RWPE1 (cell line): ENCODE measurements at regions not wholly inside any gene's neighbourhood (a gene's known extent, or its start where the extent isn't known, plus 50 kb on each side); places are given as distances from the start of the nearest gene placed in this dataset.

Experiments used
- CTCF ChIA-PET: fragments of 350-600 bp; sonication (Branson Sonifier 250); formaldehyde crosslinking; extraction: SDS; loops from one replicate; lab custom pipeline; 2021; lab: Yijun Ruan, JAX
- POLR2A ChIA-PET: fragments of 400-600 bp; formaldehyde crosslinking; extraction: SDS; loops from one replicate; lab custom pipeline; 2020; ENCODE audit warnings: antibody characterized with exemption; ENCODE audit not compliant: low non-redundant PET; lab: Yijun Ruan, JAX
- DNase-seq: peaks from one replicate; pipeline ENCODE4 v3.0.0; 2012; ENCODE audit warnings: low spot score
- H3K27ac ChIP-seq: fragments of 450-650 bp; 2 replicates; pipeline ENCODE4 v1.5.1; 2017
- CTCF ChIP-seq: fragments of 450-650 bp; conservative IDR thresholded peaks from 2 replicates; pipeline ENCODE4 v1.5.1; 2017; ENCODE audit warnings: low read depth, mild to moderate bottlenecking

GRCh38 chr7:106426803-106427202 lies 142.0 kb upstream of the NAMPT start:
- H3K27ac ChIP-seq: no peak overlapping the region
- POLR2A ChIA-PET: no interaction called here
- no peak for TF ChIP-seq CTCF
- DNase-seq: no peak
- CTCF ChIA-PET: no interaction called here

- POLR2A ChIA-PET: no interaction called here
- no peak for TF ChIP-seq CTCF
- H3K27ac ChIP-seq: peak overlapping the region; percentile 97
- DNase-seq: peak; percentile 89
- CTCF ChIA-PET: interaction anchor here (0.6 to 2.0 kb wide), 2 partner anchors 37 to 94 kb away, joined by 3 to 5 read pairs; no protein-coding TSS in a partner anchor
These were observed 140.4 kb upstream of the NAMPT start for GRCh38 chr7:106425017-106425719.

GRCh38 chr7:106424476-106425016 lies 139.8 kb upstream of the NAMPT start:
- POLR2A ChIA-PET: no interaction called here
- CTCF ChIA-PET: interaction anchor here (2.0 kb wide), 1 partner anchor 38 kb away, joined by 5 read pairs; no protein-coding TSS in a partner anchor
- peak overlapping the region; percentile 85 for H3K27ac ChIP-seq
- no peak for TF ChIP-seq CTCF
- DNase-seq: no peak

- ChIA-PET CTCF (no interaction called here), POLR2A (no interaction called here)
- no peak for DNase-seq
- no peak for TF ChIP-seq CTCF
- peak overlapping the region; percentile 85 for H3K27ac ChIP-seq
These were observed 139.2 kb upstream of the NAMPT start for GRCh38 chr7:106423821-106424475.

GRCh38 chr7:106423111-106423510 lies 138.3 kb upstream of the NAMPT start:
- DNase-seq: no peak
- no peak overlapping the region for H3K27ac ChIP-seq
- TF ChIP-seq CTCF: no peak
- ChIA-PET CTCF (interaction anchor here (0.6 kb wide), 2 partner anchors 9 to 493 kb away, joined by 3 to 6 read pairs; no protein-coding TSS in a partner anchor), POLR2A (no interaction called here)

- DNase-seq: no peak
- TF ChIP-seq CTCF: no peak
- ChIA-PET POLR2A (no interaction called here), CTCF (no interaction called here)
- peak overlapping the region; percentile 45 for H3K27ac ChIP-seq
These were observed 136.5 kb upstream of the NAMPT start for GRCh38 chr7:106421181-106421762.
